ENCODE measurements at regions not wholly inside any gene's neighbourhood (a gene's known extent, or its start where the extent isn't known, plus 50 kb on each side); places are given as distances from the start of the nearest gene placed in this dataset.

DNA sequence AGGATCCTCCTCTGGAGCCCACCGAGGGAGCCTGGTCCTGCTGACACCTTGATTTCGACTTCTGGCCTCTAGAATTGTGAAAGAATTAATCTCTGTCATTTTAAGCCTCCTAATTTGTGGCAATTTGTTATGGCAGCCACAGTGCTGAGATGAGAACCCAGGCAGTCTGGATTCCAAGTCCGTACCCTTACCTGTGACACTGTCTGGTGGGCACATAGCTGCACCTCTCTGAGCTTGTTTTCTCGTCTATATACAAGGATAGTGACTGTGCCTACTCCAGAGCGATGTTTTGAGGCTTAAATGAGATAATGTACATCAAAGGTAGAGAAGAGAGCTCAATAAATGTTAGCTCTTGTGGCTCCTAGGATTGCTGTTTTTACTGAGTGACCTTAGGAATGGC, 128.4 kb upstream of the MPHOSPH6 start:
- TF ChIP-seq ARNT (IDR thresholded peaks at IDR 0.05), result no peak
- no peak for TF ChIP-seq HDGF (IDR thresholded peaks at IDR 0.05; ENCODE audit: borderline replicate concordance)
- TF ChIP-seq CTBP1 (IDR thresholded peaks at IDR 0.05; ENCODE audit: borderline replicate concordance), result no peak
- no peak for TF ChIP-seq ZNF384 (IDR thresholded peaks at IDR 0.05)
- TF ChIP-seq FOXM1 (IDR thresholded peaks at IDR 0.05; ENCODE audit: borderline replicate concordance), result no peak
- TF ChIP-seq BHLHE40 (IDR thresholded peaks at IDR 0.05; ENCODE audit: borderline replicate concordance), result no peak

Data from HEK293T (cell line).